ENCODE measurements at regions not wholly inside any gene's neighbourhood (a gene's known extent, or its start where the extent isn't known, plus 50 kb on each side); places are given as distances from the start of the nearest gene placed in this dataset.

DNA sequence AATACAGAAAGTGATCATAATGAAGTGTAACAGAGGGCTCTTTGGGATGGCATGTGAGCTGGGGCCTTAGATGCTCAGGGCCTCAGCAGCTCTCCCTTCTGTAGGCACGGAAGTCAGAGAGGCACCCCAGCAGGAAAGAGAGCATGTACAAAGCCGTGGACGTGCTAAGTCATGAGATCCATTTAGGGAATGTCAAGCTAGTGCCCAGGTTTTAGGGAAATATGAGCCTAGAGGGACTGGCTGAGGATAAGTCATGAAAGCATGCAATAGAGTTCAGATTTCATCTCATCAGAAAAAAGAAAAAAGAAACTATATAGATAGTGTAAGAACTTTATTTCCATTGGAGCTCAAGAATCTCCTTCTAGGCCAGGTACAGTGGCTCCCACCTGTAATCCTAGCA is 379.5 kb upstream of the KLF4 start:
- no TSS peak for BruUV-seq (replicated peaks)
- FAIRE-seq, result no peak
- Histone ChIP-seq H3K9me1 (replicated peaks; ENCODE audit: control insufficient read depth, extremely low read depth, insufficient read depth, low read length) (no peaks in the 10 kb centered on the region), H4K20me1 (replicated peaks; ENCODE audit: control insufficient read depth, extremely low read depth, insufficient read depth, low read length) (no peaks in the 10 kb centered on the region), H3K27me3 (ENCODE audit: control insufficient read depth in 2 of 2, insufficient read depth in 2 of 2, low read length in 2 of 2) (peaks cover 0 to 2% of the 10 kb centered on the region in 2 experiments), H3K9me3 (replicated peaks; ENCODE audit: control insufficient read depth, insufficient read depth, low read length) (no peaks in the 10 kb centered on the region), H3K9ac (replicated peaks; ENCODE audit: extremely low read depth, insufficient read depth, low read length) (no peak overlapping the region), H3K4me2 (ENCODE audit: insufficient read depth, low read length) (no peak overlapping the region), H3K4me3 (replicated peaks in 1 of 3; ENCODE audit: insufficient read depth in 1 of 3, low read depth in 1 of 3, low read length in 3 of 3) (no peak overlapping the region), H3K36me3 (ENCODE audit: control insufficient read depth in 2 of 2, extremely low read depth in 1 of 2, insufficient read depth in 2 of 2, low read length in 2 of 2) (no peaks in the 10 kb centered on the region), H3K79me2 (ENCODE audit: control insufficient read depth, insufficient read depth, low read length) (no peaks in the 10 kb centered on the region), H2AFZ (ENCODE audit: low read depth, low read length) (no peak overlapping the region), H3K27ac (ENCODE audit: insufficient read depth, low read depth, low read length) (no peak overlapping the region), H3K4me1 (ENCODE audit: control insufficient read depth, extremely low read depth, insufficient read depth, low read length) (no peaks in the 10 kb centered on the region)
- TF ChIP-seq MYC (IDR thresholded peaks at IDR 0.05; ENCODE audit: low read depth, low read length) (no peak), EZH2 (IDR thresholded peaks at IDR 0.05; ENCODE audit: borderline replicate concordance, low read depth, low read length, severe bottlenecking) (no peak), POLR2A (IDR thresholded peaks at IDR 0.05; ENCODE audit: low read depth, low read length) (no peak), JUN (IDR thresholded peaks at IDR 0.05; ENCODE audit: borderline replicate concordance, insufficient read depth, insufficient read length, low read depth) (no peak), FOS (IDR thresholded peaks at IDR 0.05; ENCODE audit: borderline replicate concordance, insufficient read depth, low read length) (no peak), GATA2 (IDR thresholded peaks at IDR 0.05; ENCODE audit: insufficient read depth, insufficient read length, low read depth, low read length) (no peak), POLR2AphosphoS5 (IDR thresholded peaks at IDR 0.05; ENCODE audit: insufficient read depth, low read depth, low read length) (no peak)
- TF ChIP-seq, protein P1, sequence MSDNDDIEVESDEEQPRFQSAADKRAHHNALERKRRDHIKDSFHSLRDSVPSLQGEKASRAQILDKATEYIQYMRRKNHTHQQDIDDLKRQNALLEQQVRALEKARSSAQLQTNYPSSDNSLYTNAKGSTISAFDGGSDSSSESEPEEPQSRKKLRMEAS (IDR thresholded peaks at IDR 0.05; ENCODE audit: insufficient read depth, insufficient read length), result no peak
- TF ChIP-seq, protein P2, sequence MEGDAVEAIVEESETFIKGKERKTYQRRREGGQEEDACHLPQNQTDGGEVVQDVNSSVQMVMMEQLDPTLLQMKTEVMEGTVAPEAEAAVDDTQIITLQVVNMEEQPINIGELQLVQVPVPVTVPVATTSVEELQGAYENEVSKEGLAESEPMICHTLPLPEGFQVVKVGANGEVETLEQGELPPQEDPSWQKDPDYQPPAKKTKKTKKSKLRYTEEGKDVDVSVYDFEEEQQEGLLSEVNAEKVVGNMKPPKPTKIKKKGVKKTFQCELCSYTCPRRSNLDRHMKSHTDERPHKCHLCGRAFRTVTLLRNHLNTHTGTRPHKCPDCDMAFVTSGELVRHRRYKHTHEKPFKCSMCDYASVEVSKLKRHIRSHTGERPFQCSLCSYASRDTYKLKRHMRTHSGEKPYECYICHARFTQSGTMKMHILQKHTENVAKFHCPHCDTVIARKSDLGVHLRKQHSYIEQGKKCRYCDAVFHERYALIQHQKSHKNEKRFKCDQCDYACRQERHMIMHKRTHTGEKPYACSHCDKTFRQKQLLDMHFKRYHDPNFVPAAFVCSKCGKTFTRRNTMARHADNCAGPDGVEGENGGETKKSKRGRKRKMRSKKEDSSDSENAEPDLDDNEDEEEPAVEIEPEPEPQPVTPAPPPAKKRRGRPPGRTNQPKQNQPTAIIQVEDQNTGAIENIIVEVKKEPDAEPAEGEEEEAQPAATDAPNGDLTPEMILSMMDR (IDR thresholded peaks at IDR 0.05; ENCODE audit: extremely low read depth in 1 of 2, insufficient read depth in 1 of 2, low read depth in 1 of 2, low read length in 2 of 2), result no peak
- DNase-seq (ENCODE audit: low read depth, low spot score), result no peak
- CTCF ChIA-PET, result interaction anchor here (1.0 to 2.3 kb wide), 2 partner anchors 8 to 14 kb away, joined by 3 to 7 read pairs; no protein-coding TSS in a partner anchor
- intact Hi-C loops (cut with micrococcal nuclease) (loop anchor here (5.0 kb wide), 1 partner anchor 167 kb away; no protein-coding TSS in a partner anchor), dilution Hi-C loops (cut with MboI; ENCODE audit: extremely low pct_ligation_motif_present, low sequenced_read_pairs) (no loop called here)
- POLR2A ChIA-PET, result no interaction called here

All from endothelial cell of umbilical vein (primary cell).